ENCODE measurements at regions not wholly inside any gene's neighbourhood (a gene's known extent, or its start where the extent isn't known, plus 50 kb on each side); places are given as distances from the start of the nearest gene placed in this dataset.
"Not testable (repeated sequence)": the region's sequence is repeated elsewhere in the genome, so short reads cannot be mapped to it uniquely, and the experiment has no call there.

DNA sequence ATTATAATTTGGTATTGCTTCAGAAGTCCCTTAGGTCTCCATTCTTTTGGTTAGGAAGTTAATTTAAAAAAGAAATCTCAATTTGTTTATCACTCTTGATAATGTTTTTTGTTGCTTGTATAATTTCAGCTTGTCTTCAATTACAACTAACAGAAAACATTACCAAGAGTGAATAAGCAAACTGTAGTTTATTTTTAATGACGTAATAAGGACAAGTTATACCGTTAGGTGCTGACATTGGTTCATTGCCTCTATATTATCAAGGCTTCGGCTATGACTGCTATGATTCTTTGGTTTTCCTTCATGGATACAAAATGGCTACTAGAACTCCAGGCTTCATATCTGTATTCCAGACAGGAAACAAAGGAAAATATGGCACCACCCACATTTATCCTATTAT is 220.6 kb downstream of the PTGER3 start:
- no peak for DNase-seq

GRCh38 chr1:70828177-70828576 is 219.4 kb downstream of the PTGER3 start:
- no peak for DNase-seq

DNA sequence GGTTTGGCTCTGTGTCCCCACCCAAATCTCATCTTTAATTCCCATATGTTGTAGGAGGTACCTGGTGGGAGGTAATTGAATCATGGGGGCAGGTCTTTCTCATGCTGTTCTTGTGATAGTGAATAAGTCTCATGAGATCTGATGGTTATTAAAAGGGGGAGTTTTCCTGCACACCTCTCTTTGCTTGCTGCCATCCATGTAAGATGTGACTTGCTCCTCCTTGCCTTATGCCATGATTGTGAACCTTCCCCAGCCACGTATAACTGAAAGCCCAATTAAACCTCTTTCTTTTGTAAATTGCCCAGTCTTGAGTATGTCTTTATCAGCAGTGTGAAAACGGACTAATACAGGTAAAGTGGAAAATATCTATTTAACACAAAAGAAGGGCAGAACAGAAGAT is 213.3 kb downstream of the PTGER3 start:
- not testable (repeated sequence) for DNase-seq

DNA sequence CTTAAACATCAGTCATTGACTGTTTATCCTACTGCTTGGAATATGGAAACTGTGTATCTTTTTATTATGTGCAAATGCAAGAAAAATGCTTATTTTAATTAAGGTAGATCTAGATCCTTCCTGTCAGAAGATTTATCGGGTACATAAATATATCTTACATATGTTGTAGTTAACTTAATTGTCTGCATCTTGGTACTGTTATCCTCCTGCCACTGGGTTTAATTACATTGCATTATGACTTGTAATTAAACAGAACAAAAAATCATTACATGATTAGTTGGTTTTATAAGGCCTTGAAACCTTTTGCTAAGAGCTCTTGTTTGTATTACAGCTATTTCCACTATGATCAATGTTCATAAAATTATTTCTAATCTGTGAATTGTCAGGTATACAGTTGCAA is 211.2 kb downstream of the PTGER3 start:
- DNase-seq = no peak

DNA sequence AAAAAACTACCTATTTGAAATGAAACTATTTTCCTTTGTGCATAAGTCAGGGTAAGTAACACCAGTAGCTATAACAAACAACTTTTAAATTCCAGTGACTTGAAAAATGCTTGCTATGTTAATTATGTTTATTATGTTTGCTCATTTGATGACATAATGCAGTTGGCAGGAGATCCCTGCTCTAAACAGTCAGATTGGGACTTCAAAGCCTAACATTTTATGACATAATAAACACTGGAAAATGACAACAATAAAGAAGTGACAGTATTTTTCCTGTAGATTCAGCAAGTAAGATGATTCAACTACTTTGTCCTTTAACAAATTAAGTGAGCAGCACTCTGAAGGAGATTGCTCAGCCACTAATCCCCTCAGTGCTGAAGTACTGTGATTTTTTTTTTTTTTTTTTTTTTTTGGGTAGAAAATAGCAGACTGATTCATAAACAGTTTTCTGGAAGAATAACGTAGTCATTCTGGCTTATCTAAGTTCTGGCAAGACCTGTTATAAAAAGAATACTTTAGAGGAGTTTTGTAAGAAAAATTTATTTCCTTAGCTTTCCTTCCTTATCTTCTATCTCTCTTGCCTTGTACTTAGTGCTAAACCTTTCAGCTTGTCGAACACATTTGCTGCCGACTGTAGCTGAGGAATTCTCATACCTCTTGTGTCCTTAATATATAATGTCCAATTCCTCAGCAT is 207.2 kb downstream of the PTGER3 start:
- DNase-seq = no peak

DNA sequence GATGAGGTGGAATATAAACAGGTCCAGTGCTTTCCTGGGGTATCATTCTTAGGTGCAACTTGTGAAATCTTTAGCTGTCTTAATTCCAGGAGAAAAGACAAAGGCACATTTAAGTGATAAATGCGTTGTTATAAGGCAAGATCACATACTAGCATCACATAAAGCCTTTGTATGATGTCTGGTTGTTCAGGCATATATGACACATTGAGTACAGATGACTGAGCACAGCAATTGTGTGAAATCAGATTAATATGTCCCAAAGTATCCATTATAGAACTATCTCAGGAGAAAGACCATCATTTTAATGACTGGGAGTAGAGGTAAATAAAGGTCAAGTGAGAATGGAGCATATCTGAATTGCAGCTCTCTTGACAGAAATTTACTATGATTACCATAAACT is 205.1 kb downstream of the PTGER3 start:
- DNase-seq = no peak

DNA sequence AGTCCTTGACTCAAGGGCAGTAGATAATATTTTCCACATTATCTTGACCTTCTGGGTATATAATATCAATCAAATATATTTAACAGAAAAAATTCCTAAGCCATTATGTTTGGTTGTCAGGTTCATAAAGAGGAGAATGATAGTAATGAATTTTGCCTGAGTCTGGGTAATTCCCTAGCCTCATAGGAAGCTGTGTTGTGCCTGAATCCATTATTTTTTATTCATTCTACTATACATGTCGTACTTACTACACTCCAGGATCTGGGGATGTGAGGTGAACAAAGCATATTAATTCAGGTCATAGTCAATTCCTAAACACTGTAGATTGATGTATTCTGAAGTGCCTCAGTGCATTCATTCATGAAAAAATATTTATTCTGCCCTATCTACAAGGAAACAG is 204.2 kb downstream of the PTGER3 start:
- DNase-seq = no peak

DNA sequence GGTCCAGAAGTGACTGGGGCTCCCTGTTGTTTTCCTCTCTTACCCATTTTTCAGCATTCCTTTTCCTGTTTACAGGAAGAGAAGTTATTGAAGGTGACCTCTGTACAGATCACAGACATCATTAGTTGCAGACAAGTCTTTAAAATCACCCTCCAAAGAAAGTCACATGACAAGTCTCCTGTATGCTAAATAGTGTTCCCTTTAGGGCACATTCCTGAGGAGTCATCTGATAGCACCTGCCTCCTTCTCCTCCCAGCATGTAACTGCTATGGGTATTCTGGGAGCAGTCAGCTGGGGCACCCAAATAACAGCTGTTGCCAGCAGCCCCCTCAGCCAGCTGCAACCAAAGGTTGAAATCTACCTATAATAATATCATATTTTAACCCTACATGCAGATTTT is 200.6 kb downstream of the PTGER3 start:
- DNase-seq = no peak

- no peak for DNase-seq
Observed at GRCh38 chr1:70855203-70855602, 192.4 kb downstream of the PTGER3 start.

DNA sequence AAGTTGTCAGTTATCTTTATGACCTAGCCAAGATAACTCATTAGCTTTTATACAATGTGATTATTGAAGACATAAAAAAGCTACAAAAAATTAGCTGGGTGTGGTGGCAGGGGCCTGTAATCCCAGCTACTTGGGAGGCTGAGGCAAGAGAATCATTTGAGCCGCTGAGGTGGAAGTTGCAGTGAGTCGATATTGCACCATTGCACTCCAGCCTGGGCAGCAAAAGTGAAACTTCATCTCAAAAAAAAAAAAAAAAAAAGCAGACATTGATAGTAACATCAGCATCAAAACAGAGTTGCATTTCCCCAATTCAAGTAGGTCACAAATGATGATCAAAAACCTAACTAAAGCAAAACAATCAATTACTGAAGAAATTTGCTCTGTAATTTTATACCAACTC is 191.4 kb downstream of the PTGER3 start:
- no peak for DNase-seq

- no peak for DNase-seq
Observed at GRCh38 chr1:70863239-70863638, 184.4 kb downstream of the PTGER3 start.

DNA sequence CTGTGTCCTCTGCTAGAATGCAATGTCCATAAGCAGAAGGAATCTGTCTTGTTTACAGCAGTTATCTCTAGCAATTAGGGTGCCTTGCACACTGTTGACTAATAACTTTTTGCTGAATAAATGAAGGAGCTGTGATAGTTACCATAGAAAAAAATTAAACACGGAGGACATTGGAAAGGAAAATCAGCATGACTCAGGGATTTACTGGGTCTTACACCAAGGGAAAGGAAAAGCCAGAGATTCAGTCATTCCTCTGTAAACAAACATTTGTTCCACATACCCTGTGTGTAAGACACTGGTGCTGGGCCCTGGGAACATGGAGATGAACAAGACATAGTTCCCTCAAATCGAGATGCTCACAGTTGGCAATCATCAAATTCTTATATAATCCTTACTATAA is 183.3 kb downstream of the PTGER3 start:
- DNase-seq = no peak

DNA sequence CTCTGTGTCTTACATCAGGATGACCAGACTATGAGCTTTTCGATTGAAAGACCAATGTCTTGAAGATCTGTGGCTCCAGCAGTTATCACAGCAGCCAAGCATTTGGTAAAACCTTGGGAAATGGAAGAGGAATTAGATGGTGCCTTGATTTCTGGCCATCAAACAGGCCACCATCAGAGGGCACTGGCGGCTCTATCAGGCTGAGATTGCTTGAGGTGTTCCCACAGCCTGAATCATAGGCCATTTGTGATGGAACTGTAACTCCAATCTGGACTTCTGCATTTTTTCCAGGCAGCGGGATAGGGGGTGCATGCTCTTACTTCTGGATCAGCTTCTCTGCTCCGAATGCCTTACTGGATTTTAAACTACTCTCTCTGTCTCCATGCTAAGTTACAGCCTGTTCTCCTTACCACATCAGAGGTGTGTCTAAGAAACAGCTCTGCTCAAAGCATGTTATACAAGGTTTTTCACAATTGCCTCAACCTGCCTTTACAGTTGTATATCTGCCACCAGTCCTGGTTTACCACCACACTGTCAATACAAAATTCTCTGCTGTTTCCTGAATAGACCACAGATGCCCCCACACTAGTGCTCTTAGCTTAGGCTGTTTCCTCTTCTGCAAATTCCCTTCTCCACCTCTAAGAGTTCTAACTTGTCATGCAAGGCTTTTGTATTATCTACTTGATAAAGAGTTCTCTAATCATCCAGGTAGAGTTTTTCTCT is 180.9 kb downstream of the PTGER3 start:
- DNase-seq = no peak

GRCh38 chr1:70871790-70872189 is 175.8 kb downstream of the PTGER3 start:
- DNase-seq = no peak

- no peak for DNase-seq
Observed at GRCh38 chr1:70874063-70874462, 173.6 kb downstream of the PTGER3 start.

GRCh38 chr1:70874818-70875217 is 172.8 kb downstream of the PTGER3 start:
- no peak for DNase-seq

DNA sequence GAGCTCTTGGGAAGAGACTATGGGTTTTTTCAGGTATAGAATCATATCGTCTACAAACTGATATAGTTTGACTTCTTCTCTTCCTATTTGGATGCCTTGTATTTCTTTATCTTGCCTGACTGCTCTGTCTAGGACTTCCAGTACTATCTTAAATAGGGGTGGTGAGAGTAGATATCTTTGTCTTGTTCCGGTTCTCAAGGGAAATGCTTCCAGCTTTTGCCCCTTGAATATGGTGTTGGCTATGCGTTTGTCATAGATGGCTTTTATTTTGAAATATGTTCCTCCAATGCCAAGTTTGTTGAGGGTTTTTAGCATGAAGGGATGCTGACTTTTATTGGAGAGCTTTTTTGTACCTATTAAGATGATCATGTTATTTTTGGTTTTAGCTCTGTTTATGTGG is 170.3 kb downstream of the PTGER3 start:
- DNase-seq = no peak

DNA sequence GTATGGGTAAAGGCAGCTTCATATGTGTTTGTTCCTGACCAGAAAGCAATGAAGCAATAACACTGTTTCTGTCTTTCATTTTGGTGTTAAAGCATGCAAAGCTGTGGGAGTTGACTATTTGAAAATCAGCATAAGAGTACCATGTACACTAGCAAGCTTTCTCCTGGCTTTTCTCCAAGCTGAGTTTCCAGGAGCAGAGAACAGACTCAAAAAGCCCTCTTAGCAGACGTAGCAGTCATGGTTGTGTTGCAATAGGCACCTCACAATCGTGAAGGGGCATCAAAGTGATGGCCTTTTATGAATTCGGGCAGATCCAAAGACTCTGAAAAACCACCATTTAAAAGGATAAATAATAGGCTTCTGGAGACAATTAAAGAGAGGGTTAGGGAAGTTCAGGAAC is 159.7 kb downstream of the PTGER3 start:
- no peak for DNase-seq

DNA sequence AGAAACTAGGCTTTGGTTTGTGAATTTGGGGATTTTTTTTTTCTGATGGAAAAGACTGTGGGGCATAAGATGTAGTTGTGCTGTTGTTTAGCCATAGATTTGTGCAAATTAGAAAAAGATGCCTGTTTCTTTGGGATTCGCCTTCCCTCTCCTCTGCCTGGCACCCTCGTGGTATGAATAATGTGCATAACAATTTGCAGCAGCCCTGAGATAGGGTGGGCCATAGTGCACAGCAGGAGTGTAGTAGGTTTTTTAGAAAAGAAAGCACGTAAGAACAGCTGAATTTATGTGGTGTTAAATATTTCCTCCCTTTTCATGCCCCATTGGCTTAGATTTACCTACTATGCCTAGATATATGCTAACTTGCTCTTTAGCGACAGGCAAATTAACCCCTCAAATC is 158.9 kb downstream of the PTGER3 start:
- no peak for DNase-seq

GRCh38 chr1:70890408-70890807 is 157.2 kb downstream of the PTGER3 start:
- DNase-seq = no peak

GRCh38 chr1:70891051-70891843 is 156.4 kb downstream of the PTGER3 start:
- DNase-seq = no peak

DNA sequence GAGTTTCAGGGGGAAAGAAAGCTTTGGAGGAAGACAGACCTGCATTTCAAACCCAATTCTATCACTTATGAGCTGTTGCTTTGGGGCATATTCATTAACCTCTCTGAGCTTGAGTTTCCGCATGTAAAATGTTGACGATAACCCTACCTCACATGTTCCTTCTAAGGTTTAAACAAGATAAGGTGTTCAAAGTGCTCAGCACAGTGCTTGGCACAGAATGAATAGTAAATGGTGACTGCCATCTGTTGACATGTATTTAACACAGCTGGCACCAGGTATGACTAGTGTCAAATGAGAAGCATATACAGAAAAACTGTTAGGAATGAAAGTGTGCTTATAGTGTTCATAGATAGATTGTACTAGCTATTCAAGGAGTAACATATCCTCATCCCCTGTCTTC is 155.5 kb downstream of the PTGER3 start:
- no peak for DNase-seq

DNA sequence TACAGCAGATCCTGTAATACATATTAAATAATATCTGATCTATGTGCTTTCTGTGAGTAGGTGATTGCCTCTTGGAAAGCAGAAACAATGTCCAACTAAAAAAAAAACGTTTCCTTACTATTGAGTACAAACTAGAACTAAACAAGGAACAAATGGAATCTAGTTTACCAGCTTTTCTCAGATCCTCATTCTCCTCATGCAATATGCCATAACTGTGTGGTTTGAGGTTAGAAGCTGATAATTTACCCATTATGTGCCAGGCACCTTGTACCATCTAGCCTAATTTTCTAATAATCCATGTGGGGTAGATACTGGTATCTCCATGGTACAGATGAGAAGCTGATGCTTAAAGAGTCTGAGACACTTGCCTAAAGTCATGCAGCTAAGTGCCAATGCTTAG is 154.7 kb downstream of the PTGER3 start:
- no peak for DNase-seq

DNA sequence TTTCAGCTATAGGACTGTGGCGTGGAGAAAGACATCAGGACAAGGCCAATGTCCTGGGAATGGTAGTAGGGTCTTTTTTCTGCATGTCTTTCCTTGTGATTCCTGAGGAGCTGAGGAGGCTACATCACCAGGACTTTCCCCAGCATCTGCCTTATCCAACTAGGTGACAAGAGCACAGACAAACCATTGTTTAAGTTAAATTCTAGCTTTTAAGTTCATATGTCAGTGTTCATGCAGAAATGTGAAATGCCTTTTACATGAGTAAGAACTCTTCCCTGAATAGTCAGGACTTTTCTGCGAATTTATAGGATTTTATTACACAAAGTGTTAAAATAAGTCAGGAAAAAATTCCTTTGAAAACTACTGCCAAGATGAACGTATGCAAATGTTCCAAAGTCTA is 154.2 kb downstream of the PTGER3 start:
- DNase-seq = no peak

Measured in right forelimb (tissue), 1 donor.